Testis (tissue), 2 donors: ENCODE measurements at regions not wholly inside any gene's neighbourhood (a gene's known extent, or its start where the extent isn't known, plus 50 kb on each side); places are given as distances from the start of the nearest gene placed in this dataset.

Source experiments
- POLR2A ChIP-seq: fragments of 450-650 bp; IDR thresholded peaks from one replicate; pipeline ENCODE4 v1.6.1; 2017; ENCODE audit warnings: antibody characterized with exemption, mild to moderate bottlenecking, moderate library complexity
- TF ChIP-seq, protein P1 (sequence below), 3 experiments: fragments of 450-650 bp in 2 of 3; fragments of 200-600 bp in 1 of 3; sonication (generic) in 1 of 3; IDR thresholded peaks; one replicate each; pipeline ENCODE4 v1.5.1; 2016 to 2019; ENCODE audit warnings: antibody characterized with exemption in 3 of 3, mild to moderate bottlenecking in 2 of 3, moderate library complexity in 1 of 3

GRCh38 chr18:27685807-27686412 lies 491.0 kb downstream of the CDH2 start:
- TF ChIP-seq, protein P1, sequence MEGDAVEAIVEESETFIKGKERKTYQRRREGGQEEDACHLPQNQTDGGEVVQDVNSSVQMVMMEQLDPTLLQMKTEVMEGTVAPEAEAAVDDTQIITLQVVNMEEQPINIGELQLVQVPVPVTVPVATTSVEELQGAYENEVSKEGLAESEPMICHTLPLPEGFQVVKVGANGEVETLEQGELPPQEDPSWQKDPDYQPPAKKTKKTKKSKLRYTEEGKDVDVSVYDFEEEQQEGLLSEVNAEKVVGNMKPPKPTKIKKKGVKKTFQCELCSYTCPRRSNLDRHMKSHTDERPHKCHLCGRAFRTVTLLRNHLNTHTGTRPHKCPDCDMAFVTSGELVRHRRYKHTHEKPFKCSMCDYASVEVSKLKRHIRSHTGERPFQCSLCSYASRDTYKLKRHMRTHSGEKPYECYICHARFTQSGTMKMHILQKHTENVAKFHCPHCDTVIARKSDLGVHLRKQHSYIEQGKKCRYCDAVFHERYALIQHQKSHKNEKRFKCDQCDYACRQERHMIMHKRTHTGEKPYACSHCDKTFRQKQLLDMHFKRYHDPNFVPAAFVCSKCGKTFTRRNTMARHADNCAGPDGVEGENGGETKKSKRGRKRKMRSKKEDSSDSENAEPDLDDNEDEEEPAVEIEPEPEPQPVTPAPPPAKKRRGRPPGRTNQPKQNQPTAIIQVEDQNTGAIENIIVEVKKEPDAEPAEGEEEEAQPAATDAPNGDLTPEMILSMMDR (IDR thresholded peaks at IDR 0.05), result peak; percentile 58 to 87 (median 71)
- no peak for TF ChIP-seq POLR2A
